AG09309 (cell line): ENCODE measurements at regions not wholly inside any gene's neighbourhood (a gene's known extent, or its start where the extent isn't known, plus 50 kb on each side); places are given as distances from the start of the nearest gene placed in this dataset.

Experiments used
- DNase-seq: peaks from one replicate; pipeline ENCODE4 v3.0.0-alpha.2; 2010; ENCODE audit warnings: low read depth
- H3K4me3 ChIP-seq: 2 replicates; pipeline ENCODE4 v1.5.1; 2011; ENCODE audit warnings: mild to moderate bottlenecking, low read depth, low read length, moderate library complexity; ENCODE audit not compliant: control insufficient read depth
- TF ChIP-seq, protein P1 (sequence below): IDR thresholded peaks from 2 replicates; pipeline ENCODE4 v1.5.1; 2011; ENCODE audit warnings: mild to moderate bottlenecking, low read depth, low read length, inconsistent platforms; ENCODE audit not compliant: insufficient read depth, control insufficient read depth; ENCODE audit errors: missing control alignments

DNA sequence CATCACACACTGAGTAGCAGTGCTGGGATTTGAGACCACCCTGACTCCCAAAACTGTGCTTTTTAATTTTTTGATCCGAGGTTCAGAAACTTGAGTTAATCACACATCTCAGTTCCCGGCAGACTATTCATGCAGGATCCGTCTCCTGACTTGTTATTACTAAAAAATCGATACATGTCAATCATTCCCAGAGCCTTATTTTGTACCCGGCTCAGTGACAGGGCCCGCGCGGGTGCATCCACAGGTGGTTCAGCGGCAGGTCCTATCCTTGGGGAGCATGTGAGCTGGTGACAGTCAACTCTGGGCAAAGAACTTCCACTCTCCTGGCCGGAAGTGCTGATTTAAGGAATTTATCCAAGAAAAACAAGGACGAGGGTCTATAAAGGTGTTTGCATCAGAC lies 95.9 kb upstream of the MVB12B start:
- no peak overlapping the region for H3K4me3 ChIP-seq
- no peak for DNase-seq
- TF ChIP-seq, protein P1, sequence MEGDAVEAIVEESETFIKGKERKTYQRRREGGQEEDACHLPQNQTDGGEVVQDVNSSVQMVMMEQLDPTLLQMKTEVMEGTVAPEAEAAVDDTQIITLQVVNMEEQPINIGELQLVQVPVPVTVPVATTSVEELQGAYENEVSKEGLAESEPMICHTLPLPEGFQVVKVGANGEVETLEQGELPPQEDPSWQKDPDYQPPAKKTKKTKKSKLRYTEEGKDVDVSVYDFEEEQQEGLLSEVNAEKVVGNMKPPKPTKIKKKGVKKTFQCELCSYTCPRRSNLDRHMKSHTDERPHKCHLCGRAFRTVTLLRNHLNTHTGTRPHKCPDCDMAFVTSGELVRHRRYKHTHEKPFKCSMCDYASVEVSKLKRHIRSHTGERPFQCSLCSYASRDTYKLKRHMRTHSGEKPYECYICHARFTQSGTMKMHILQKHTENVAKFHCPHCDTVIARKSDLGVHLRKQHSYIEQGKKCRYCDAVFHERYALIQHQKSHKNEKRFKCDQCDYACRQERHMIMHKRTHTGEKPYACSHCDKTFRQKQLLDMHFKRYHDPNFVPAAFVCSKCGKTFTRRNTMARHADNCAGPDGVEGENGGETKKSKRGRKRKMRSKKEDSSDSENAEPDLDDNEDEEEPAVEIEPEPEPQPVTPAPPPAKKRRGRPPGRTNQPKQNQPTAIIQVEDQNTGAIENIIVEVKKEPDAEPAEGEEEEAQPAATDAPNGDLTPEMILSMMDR = no peak

DNA sequence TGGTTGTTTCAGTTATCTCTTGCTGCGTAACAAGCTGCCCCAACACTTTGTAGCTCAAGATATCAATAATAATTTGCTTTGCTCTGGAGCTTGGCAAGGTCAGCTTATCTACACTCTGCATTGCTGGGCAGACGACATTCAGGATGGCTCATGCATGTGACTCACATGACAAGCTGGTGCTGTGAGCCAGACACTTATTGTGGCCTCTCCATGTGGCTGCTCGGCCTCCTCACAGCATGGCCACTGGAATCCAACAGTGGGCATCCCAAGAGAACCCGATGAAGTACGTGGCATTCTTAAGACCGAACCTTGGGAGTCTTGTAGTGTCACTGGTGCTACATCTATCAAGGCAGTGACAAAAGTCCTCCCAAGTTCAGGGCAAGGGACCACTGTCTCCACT lies 94.2 kb upstream of the MVB12B start:
- no peak overlapping the region for H3K4me3 ChIP-seq
- DNase-seq = no peak

GRCh38 chr9:126233175-126233574 lies 93.5 kb upstream of the MVB12B start:
- TF ChIP-seq, protein P1 = no peak
- no peak overlapping the region for H3K4me3 ChIP-seq
- no peak for DNase-seq

More for the DNA sequence above, 94.2 kb upstream of the MVB12B start:
- TF ChIP-seq, protein P1 = no peak

DNA sequence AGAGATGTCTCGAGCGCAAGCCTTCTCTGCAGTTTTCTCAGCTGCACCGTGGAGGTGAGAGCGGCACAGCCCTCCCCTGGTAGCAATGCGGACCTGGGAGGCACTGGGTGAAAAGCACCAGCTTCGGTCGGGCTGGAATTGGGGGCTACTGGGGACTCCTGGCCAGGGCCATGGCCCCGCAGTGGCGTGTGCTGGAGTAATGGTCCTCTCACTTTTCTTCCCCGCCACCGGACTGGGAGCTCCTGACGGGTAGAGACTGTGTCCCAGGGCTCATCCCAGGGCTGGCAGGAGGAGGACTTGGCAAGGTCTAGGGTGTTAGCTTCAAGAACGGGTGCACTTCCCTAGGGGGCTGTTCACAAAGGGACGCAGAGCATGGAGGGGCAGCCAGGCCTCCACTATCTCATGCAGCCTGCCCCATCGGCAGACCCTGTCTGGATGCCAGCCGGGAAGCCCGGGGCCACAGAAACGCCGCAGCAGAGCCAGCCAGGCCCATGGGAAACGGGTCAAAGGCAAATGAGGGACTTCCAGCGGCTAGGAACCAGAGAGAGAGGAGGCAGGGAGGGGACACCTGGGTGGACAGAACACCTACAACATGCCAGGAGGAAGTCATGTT lies 92.6 kb upstream of the MVB12B start:
- no peak overlapping the region for H3K4me3 ChIP-seq
- DNase-seq = no peak
- TF ChIP-seq, protein P1 = no peak

DNA sequence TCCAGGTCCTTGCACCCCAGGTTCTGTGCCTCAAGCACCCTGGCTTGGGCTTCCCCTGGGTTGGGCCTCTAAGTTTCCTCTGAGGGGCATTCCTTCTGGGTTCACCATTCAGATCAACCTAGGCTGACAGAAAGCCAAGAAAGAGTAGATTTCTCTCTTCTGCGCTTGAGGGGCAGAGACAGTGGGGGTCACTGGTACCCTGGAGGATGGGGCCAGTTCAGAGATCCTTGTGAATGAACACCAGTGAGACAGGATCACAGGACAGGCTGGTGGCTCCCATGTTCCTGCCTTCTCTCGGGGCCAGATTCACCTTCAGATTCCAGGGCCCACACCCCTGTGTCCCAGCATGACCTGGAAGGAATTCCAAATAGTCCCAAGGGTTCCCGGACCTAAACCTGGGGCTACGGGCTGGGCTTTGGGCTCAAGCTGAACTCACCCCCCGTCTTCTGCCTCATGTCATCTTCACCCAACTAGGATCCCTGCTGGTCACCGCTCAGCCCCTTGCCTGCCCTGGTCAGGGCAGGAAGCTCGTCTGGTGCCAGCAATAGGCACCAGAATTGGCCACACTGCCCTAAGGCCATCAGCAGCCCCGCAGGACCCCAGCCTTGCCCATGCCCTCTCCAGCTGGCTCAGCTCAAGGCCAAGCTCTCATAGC lies 91.8 kb upstream of the MVB12B start:
- H3K4me3 ChIP-seq = no peak overlapping the region
- DNase-seq = no peak
- TF ChIP-seq, protein P1 = no peak

GRCh38 chr9:126235336-126236243 lies 91.0 kb upstream of the MVB12B start:
- DNase-seq = no peak
- TF ChIP-seq, protein P1 = no peak
- H3K4me3 ChIP-seq = no peak overlapping the region
